Naive thymus-derived CD8-positive, alpha-beta T cell (primary cell): ENCODE measurements at regions not wholly inside any gene's neighbourhood (a gene's known extent, or its start where the extent isn't known, plus 50 kb on each side); places are given as distances from the start of the nearest gene placed in this dataset.
"Not testable (repeated sequence)": the region's sequence is repeated elsewhere in the genome, so short reads cannot be mapped to it uniquely, and the experiment has no call there.

Source experiments
- ATAC-seq, 2 donors: fragments of 150-1000 bp; cut with Tn5 transposase in 1 of 2; sonication (Bioruptor Pico), chemical (Tn5 transposase) in 1 of 2; 1 replicate in 1 of 2; 2 replicates in 1 of 2; pipeline ENCODE4 v1.10.0; 2021; ENCODE audit warnings: mild to moderate bottlenecking in 2 of 2, moderate library complexity in 2 of 2
- POLR2A ChIA-PET: fragments of 350-600 bp; sonication (Branson Sonifier 250); formaldehyde crosslinking; loops from one replicate; lab custom pipeline; 2021; ENCODE audit warnings: antibody characterized with exemption; lab: Charles Lee
- DNase-seq, 10 donors: peaks; one replicate each; pipeline versions ENCODE4 v3.0.0 to v3.0.0-alpha.2; 2020 to 2022
- H3K27ac Mint-ChIP-seq, 10 donors: one replicate each; pipeline ENCODE4 v1.8.0; 2020 to 2022; ENCODE audit warnings: mild to moderate bottlenecking in 10 of 10, mixed read lengths in 10 of 10, moderate library complexity in 4 of 10, inconsistent platforms in 1 of 10
- H3K27me3 Mint-ChIP-seq, 5 donors: one replicate each; pipeline ENCODE4 v1.8.0; 2021 to 2022; ENCODE audit warnings: mixed read lengths in 5 of 5
- H3K36me3 Mint-ChIP-seq, 3 donors: one replicate each; pipeline ENCODE4 v1.8.0; 2020 to 2022; ENCODE audit warnings: mixed read lengths in 3 of 3, mild to moderate bottlenecking in 2 of 3, inconsistent platforms in 1 of 3
- H3K4me1 Mint-ChIP-seq, 4 donors: one replicate each; pipeline ENCODE4 v1.8.0; 2021 to 2022; ENCODE audit warnings: mixed read lengths in 4 of 4
- H3K4me3 Mint-ChIP-seq, 10 donors: one replicate each; pipeline ENCODE4 v1.8.0; 2020 to 2022; ENCODE audit warnings: mild to moderate bottlenecking in 10 of 10, mixed read lengths in 10 of 10, moderate library complexity in 6 of 10, inconsistent platforms in 1 of 10
- H3K9me3 Mint-ChIP-seq, 9 donors: one replicate each; pipeline ENCODE4 v1.8.0; 2020 to 2022; ENCODE audit warnings: mixed read lengths in 9 of 9, mild to moderate bottlenecking in 3 of 9, inconsistent platforms in 1 of 9, moderate library complexity in 1 of 9

DNA sequence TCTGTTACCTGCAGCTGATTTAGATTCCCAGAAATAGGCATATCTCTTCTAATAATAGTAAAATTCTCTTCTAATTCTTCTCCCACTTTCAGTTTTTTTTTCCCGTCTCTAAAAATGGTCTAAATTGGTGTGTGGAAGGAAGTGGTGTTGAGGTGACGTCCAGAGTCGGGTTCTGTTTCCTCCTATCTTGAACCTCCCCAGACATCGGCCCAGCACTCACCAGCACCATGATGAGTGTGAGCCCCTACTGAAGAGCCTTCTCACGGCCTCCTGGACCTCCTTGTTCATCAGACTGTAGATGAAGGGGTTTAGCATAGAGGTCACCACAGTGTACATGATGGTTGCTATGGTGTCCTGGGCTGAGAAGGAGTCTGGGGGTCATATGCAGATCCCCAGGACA is 53.5 kb upstream of the FAM153A start:
- H3K27me3 Mint-ChIP-seq, H3K9me3 Mint-ChIP-seq, POLR2A ChIA-PET: not testable (repeated sequence)
- peak overlapping the region in 5 of 10 donors; percentile 28 to 84 (median 69) for H3K4me3 Mint-ChIP-seq
- DNase-seq (peak in 3 of 10 donors; percentile 14 to 51 (median 26)), ATAC-seq (peak; percentile 69 to 92)
- H3K36me3 Mint-ChIP-seq: peaks cover under 1 to 28% (median 4%) of the 10 kb centered on the region in 3 donors
- H3K27ac Mint-ChIP-seq: peak overlapping the region in 8 of 10 donors; percentile 20 to 96 (median 70)
- H3K4me1 Mint-ChIP-seq: peaks cover 7 to 20% (median 18%) of the 10 kb centered on the region in 4 donors
